ENCODE measurements at regions not wholly inside any gene's neighbourhood (a gene's known extent, or its start where the extent isn't known, plus 50 kb on each side); places are given as distances from the start of the nearest gene placed in this dataset.

DNA sequence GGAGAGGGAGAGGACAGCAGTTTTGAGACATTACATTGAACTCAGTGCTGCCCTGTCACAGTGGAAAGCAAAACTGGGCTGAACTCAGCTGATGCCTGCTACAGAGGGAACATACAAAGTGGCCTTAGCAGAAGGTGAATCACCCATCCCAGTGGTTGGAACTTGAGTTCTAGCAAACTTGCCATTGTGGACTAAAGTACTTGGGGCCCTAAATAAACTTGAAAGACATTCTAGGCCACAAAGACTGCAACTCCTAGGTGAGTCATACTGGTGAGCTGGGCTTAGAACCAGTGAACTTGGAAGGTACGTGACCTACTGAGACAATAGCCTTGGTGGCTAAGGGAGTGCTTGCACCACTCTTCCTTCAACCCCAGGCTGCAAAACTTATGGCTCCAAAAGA lies 155.7 kb upstream of the RIOK2 start:
- Histone ChIP-seq H3K27ac (replicated peaks) (no peak overlapping the region), H3K4me3 (replicated peaks; ENCODE audit: insufficient read depth, low read length) (no peak overlapping the region), H3K27me3 (ENCODE audit: insufficient read depth, poor library complexity, severe bottlenecking) (no peaks in the 10 kb centered on the region)
- DNase-seq (ENCODE audit: low read depth in 1 of 2, low spot score in 1 of 2): no peak
- no peak for TF ChIP-seq POLR2AphosphoS5 (IDR thresholded peaks at IDR 0.05; ENCODE audit: low read depth)
- TF ChIP-seq GABPA (IDR thresholded peaks at IDR 0.05; ENCODE audit: low read depth): no peak
- TF ChIP-seq, protein P1, sequence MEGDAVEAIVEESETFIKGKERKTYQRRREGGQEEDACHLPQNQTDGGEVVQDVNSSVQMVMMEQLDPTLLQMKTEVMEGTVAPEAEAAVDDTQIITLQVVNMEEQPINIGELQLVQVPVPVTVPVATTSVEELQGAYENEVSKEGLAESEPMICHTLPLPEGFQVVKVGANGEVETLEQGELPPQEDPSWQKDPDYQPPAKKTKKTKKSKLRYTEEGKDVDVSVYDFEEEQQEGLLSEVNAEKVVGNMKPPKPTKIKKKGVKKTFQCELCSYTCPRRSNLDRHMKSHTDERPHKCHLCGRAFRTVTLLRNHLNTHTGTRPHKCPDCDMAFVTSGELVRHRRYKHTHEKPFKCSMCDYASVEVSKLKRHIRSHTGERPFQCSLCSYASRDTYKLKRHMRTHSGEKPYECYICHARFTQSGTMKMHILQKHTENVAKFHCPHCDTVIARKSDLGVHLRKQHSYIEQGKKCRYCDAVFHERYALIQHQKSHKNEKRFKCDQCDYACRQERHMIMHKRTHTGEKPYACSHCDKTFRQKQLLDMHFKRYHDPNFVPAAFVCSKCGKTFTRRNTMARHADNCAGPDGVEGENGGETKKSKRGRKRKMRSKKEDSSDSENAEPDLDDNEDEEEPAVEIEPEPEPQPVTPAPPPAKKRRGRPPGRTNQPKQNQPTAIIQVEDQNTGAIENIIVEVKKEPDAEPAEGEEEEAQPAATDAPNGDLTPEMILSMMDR (IDR thresholded peaks at IDR 0.05; ENCODE audit: insufficient read depth, low read length): no peak
- TF ChIP-seq SPI1 (IDR thresholded peaks at IDR 0.05; ENCODE audit: borderline replicate concordance, low read depth): no peak
- TF ChIP-seq, protein P2, sequence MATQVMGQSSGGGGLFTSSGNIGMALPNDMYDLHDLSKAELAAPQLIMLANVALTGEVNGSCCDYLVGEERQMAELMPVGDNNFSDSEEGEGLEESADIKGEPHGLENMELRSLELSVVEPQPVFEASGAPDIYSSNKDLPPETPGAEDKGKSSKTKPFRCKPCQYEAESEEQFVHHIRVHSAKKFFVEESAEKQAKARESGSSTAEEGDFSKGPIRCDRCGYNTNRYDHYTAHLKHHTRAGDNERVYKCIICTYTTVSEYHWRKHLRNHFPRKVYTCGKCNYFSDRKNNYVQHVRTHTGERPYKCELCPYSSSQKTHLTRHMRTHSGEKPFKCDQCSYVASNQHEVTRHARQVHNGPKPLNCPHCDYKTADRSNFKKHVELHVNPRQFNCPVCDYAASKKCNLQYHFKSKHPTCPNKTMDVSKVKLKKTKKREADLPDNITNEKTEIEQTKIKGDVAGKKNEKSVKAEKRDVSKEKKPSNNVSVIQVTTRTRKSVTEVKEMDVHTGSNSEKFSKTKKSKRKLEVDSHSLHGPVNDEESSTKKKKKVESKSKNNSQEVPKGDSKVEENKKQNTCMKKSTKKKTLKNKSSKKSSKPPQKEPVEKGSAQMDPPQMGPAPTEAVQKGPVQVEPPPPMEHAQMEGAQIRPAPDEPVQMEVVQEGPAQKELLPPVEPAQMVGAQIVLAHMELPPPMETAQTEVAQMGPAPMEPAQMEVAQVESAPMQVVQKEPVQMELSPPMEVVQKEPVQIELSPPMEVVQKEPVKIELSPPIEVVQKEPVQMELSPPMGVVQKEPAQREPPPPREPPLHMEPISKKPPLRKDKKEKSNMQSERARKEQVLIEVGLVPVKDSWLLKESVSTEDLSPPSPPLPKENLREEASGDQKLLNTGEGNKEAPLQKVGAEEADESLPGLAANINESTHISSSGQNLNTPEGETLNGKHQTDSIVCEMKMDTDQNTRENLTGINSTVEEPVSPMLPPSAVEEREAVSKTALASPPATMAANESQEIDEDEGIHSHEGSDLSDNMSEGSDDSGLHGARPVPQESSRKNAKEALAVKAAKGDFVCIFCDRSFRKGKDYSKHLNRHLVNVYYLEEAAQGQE (IDR thresholded peaks at IDR 0.05; ENCODE audit: insufficient replicate concordance, low read depth): no peak

DNA sequence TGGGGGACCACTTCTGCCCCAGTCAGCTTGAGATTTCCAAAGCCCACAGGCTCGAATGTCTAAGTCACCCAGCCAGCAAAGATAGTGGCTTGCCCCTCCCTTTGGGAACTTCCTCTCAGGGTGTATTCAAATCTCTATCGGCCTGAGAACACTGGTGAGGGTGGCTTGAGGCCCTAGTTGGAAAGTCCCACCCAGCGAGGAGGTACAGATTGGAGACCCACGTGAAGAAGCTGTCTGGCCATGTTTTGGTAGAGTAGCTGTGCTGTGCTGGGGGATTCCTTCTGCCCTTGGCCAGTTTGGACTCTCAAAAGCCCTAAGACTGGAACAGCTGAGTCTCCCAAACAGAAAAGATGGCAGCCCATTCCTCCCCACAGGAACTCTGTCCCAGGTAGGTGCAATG lies 172.7 kb upstream of the RIOK2 start:
- Histone ChIP-seq H3K27me3 (ENCODE audit: insufficient read depth, poor library complexity, severe bottlenecking) (no peaks in the 10 kb centered on the region), H3K4me3 (replicated peaks; ENCODE audit: insufficient read depth, low read length) (no peak overlapping the region), H3K27ac (replicated peaks) (no peak overlapping the region)
- TF ChIP-seq POLR2AphosphoS5 (IDR thresholded peaks at IDR 0.05; ENCODE audit: low read depth) (no peak), GABPA (IDR thresholded peaks at IDR 0.05; ENCODE audit: low read depth) (no peak), SPI1 (IDR thresholded peaks at IDR 0.05; ENCODE audit: borderline replicate concordance, low read depth) (no peak)
- TF ChIP-seq, protein P2 (IDR thresholded peaks at IDR 0.05; ENCODE audit: insufficient replicate concordance, low read depth): no peak
- TF ChIP-seq, protein P1 (IDR thresholded peaks at IDR 0.05; ENCODE audit: insufficient read depth, low read length): no peak
- DNase-seq (ENCODE audit: low read depth in 1 of 2, low spot score in 1 of 2): no peak

DNA sequence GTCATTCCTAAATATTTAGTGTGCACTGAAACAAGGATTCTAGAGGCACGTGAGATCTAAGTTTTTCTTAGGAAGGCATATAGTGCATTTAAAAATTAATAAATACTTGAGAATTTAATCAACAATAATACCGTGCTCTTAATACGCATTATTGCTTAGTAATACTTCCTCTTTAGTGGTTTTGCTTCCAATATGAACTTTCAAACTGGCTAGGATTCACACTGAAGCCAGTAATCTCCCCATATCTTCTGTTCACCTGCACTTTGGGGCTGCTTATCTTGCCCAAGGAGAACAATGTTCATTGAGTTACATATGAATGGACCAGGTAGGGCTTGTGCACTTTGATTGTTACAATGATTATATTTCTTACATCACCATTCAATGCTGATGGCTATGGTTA lies 180.5 kb upstream of the RIOK2 start:
- Histone ChIP-seq H3K27me3 (ENCODE audit: insufficient read depth, poor library complexity, severe bottlenecking) (no peaks in the 10 kb centered on the region), H3K27ac (replicated peaks) (no peak overlapping the region), H3K4me3 (replicated peaks; ENCODE audit: insufficient read depth, low read length) (no peak overlapping the region)
- TF ChIP-seq POLR2AphosphoS5 (IDR thresholded peaks at IDR 0.05; ENCODE audit: low read depth) (no peak), GABPA (IDR thresholded peaks at IDR 0.05; ENCODE audit: low read depth) (no peak), SPI1 (IDR thresholded peaks at IDR 0.05; ENCODE audit: borderline replicate concordance, low read depth) (no peak)
- TF ChIP-seq, protein P2 (IDR thresholded peaks at IDR 0.05; ENCODE audit: insufficient replicate concordance, low read depth): no peak
- DNase-seq (ENCODE audit: low read depth in 1 of 2, low spot score in 1 of 2): no peak
